ENCODE measurements at regions not wholly inside any gene's neighbourhood (a gene's known extent, or its start where the extent isn't known, plus 50 kb on each side); places are given as distances from the start of the nearest gene placed in this dataset.

DNA sequence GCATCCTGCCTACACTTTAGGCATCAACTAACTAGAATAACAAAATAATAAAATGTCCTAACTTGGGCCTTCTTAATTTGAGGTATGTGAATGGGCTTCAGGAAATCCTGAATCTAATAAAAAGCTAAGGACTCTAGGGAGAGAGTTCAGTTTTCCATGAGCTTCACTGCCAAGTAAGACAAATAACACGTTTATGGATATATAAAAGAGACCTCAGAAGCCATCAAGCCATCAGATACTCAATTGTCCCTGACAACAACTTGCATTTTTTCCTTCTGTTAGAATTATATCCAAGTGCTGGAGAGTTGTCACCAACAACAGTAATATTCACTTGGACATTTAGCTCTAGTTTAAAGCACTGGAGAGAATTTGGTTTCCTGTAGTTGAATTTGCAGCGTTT, 102.4 kb upstream of the IGSF10 start:
- DNase-seq (ENCODE audit: low spot score, unreplicated experiment): no peak
- H3K27me3 Mint-ChIP-seq: no peaks in the 10 kb centered on the region
- TF ChIP-seq, protein P1, sequence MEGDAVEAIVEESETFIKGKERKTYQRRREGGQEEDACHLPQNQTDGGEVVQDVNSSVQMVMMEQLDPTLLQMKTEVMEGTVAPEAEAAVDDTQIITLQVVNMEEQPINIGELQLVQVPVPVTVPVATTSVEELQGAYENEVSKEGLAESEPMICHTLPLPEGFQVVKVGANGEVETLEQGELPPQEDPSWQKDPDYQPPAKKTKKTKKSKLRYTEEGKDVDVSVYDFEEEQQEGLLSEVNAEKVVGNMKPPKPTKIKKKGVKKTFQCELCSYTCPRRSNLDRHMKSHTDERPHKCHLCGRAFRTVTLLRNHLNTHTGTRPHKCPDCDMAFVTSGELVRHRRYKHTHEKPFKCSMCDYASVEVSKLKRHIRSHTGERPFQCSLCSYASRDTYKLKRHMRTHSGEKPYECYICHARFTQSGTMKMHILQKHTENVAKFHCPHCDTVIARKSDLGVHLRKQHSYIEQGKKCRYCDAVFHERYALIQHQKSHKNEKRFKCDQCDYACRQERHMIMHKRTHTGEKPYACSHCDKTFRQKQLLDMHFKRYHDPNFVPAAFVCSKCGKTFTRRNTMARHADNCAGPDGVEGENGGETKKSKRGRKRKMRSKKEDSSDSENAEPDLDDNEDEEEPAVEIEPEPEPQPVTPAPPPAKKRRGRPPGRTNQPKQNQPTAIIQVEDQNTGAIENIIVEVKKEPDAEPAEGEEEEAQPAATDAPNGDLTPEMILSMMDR (IDR thresholded peaks at IDR 0.05; ENCODE audit: unreplicated experiment): no peak
- peaks cover 5% of the 10 kb centered on the region for H3K4me1 Mint-ChIP-seq (ENCODE audit: low read depth)
- H3K9me3 Mint-ChIP-seq (ENCODE audit: low read depth): no peaks in the 10 kb centered on the region
- H3K27ac Mint-ChIP-seq: no peak overlapping the region
- H3K4me3 Mint-ChIP-seq (ENCODE audit: low read depth): no peak overlapping the region
- no peaks in the 10 kb centered on the region for H3K36me3 Mint-ChIP-seq (ENCODE audit: insufficient read depth)

DNA sequence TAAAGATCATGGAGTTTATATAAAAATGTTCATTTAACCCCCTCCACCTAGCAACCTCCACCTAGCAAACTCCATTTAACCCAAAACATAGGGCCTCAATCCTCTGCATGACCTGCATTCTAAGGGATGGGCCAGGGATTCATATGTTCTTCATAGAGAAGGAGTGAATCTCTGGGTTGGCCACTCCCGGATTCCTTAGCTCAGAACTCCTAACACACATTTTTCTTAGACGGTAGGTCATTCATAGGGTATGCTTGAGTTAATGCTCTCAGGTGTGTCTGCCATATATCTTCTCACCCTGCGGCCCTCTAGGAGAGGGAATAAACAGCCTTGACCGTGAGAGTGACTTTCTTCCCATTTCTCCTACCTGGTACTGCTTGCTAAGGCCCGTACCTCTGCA, 102.0 kb upstream of the IGSF10 start:
- TF ChIP-seq, protein P1 (IDR thresholded peaks at IDR 0.05; ENCODE audit: unreplicated experiment): no peak
- no peak for DNase-seq (ENCODE audit: low spot score, unreplicated experiment)
- no peaks in the 10 kb centered on the region for H3K9me3 Mint-ChIP-seq (ENCODE audit: low read depth)
- H3K27me3 Mint-ChIP-seq: no peaks in the 10 kb centered on the region
- H3K4me1 Mint-ChIP-seq (ENCODE audit: low read depth): peaks cover 5% of the 10 kb centered on the region
- no peak overlapping the region for H3K27ac Mint-ChIP-seq
- H3K4me3 Mint-ChIP-seq (ENCODE audit: low read depth): no peak overlapping the region
- no peaks in the 10 kb centered on the region for H3K36me3 Mint-ChIP-seq (ENCODE audit: insufficient read depth)

DNA sequence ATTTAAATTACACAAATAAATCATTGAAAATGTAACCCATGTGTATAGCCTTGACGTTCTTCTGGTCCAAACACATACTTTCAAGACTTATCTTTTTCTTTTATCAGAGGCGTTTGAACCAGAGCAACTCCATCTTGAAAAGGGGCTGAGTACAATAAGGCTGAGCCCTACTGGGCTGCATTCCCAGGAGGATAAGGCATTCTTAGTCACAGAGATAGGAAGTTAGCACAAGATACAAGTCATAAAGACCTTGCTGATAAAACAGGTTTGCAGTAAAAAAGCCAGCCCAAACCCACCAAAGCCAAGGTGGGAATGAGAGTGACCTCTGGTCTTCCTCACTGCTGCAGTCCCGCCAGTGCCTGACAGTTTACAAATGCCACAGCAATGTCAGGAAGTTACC, 101.0 kb upstream of the IGSF10 start:
- Mint-ChIP-seq H3K27me3 (no peaks in the 10 kb centered on the region), H3K36me3 (ENCODE audit: insufficient read depth) (no peaks in the 10 kb centered on the region), H3K27ac (no peak overlapping the region), H3K9me3 (ENCODE audit: low read depth) (no peaks in the 10 kb centered on the region), H3K4me1 (ENCODE audit: low read depth) (peaks cover 5% of the 10 kb centered on the region), H3K4me3 (ENCODE audit: low read depth) (no peak overlapping the region)
- DNase-seq (ENCODE audit: low spot score, unreplicated experiment): no peak
- TF ChIP-seq, protein P1 (IDR thresholded peaks at IDR 0.05; ENCODE audit: unreplicated experiment): no peak

DNA sequence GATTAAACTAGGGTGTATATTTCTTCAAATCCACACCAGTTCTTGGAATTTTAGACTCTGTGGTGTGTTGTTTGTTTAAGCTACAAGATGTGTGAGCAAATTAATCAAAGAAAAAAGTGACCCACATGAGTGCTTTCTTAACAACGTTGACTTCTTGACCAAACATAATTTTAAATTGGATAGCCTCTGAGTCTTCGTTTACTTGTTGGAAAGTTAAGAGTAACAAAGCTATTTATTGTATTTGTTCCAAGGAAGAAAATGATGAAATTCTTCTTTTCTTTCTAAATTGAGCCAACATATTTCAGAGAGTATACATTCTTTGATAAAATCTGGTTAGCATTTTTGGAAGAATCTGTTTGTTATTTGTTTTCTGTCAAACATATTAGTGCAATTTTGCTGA, 99.9 kb upstream of the IGSF10 start:
- H3K4me3 Mint-ChIP-seq (ENCODE audit: low read depth): no peak overlapping the region
- TF ChIP-seq, protein P1 (IDR thresholded peaks at IDR 0.05; ENCODE audit: unreplicated experiment): no peak

DNA sequence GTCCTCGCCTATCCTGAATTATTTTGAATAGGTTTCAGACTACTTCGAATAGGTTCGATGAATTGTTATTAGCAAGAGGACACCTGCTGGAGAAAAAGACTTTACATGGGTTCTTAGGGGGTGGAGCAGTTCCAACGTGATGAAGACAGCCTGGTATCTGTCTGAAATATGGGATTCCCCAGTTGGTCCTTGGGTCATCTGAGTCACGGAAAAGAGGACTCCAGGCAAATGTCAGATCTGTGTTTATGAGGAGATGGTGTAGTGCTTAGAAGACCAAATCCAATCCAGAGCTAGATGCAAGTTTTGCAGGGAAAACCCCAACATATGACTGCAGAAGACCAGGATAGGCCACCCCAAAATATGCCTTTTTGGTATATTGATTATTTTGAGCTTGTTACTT, 98.9 kb upstream of the IGSF10 start:
- DNase-seq (ENCODE audit: low spot score, unreplicated experiment): no peak
- Mint-ChIP-seq H3K27ac (no peak overlapping the region), H3K4me3 (ENCODE audit: low read depth) (no peak overlapping the region), H3K9me3 (ENCODE audit: low read depth) (no peaks in the 10 kb centered on the region), H3K27me3 (no peaks in the 10 kb centered on the region), H3K4me1 (ENCODE audit: low read depth) (peaks cover 8% of the 10 kb centered on the region), H3K36me3 (ENCODE audit: insufficient read depth) (no peaks in the 10 kb centered on the region)
- TF ChIP-seq, protein P1 (IDR thresholded peaks at IDR 0.05; ENCODE audit: unreplicated experiment): no peak

More for the DNA sequence above, 99.9 kb upstream of the IGSF10 start:
- no peaks in the 10 kb centered on the region for H3K36me3 Mint-ChIP-seq (ENCODE audit: insufficient read depth)
- no peaks in the 10 kb centered on the region for H3K9me3 Mint-ChIP-seq (ENCODE audit: low read depth)
- no peak overlapping the region for H3K27ac Mint-ChIP-seq
- DNase-seq (ENCODE audit: low spot score, unreplicated experiment): no peak
- H3K27me3 Mint-ChIP-seq: no peaks in the 10 kb centered on the region
- H3K4me1 Mint-ChIP-seq (ENCODE audit: low read depth): peaks cover 6% of the 10 kb centered on the region
